ENCODE measurements at regions not wholly inside any gene's neighbourhood (a gene's known extent, or its start where the extent isn't known, plus 50 kb on each side); places are given as distances from the start of the nearest gene placed in this dataset.

DNA sequence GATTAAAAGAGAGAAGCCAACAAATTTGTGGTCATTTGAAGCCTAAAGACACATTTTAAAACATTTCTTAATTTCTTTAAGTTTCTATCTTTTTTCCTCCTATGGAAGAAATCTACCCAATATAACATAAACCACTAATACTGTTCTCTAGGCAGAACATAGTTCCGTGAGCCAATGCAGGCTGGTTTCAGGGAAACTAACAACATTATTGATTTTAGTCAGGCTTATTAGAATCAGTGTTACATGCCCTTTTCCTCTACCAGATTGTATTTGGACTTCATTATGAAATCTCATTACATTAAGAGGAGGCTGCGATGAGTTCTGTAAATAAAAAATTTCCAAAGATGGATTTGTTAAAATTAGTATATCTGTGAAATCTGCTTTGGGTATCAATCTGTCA is 249.9 kb downstream of the PTBP2 start:
- no peaks in the 10 kb centered on the region for H3K4me1 Mint-ChIP-seq
- no peak overlapping the region for H2BK20ac ChIP-seq (ENCODE audit: low read depth, low read length, poor library complexity, severe bottlenecking)
- H3K56ac ChIP-seq (ENCODE audit: insufficient read length, low read depth, low read length): no peak overlapping the region
- H4K5ac ChIP-seq (ENCODE audit: insufficient read length, low read depth, low read length): no peak overlapping the region
- no peaks in the 10 kb centered on the region for H4K20me1 ChIP-seq (ENCODE audit: control insufficient read depth, insufficient read depth, insufficient read length)
- no peak overlapping the region for H3K27ac Mint-ChIP-seq
- H2BK15ac ChIP-seq (ENCODE audit: low read depth, low read length): no peak overlapping the region
- no peak overlapping the region for H4K91ac ChIP-seq (ENCODE audit: insufficient read length, low read depth, low read length)
- no peaks in the 10 kb centered on the region for H3K27me3 ChIP-seq (ENCODE audit: insufficient read depth, low read length)
- H2AFZ ChIP-seq (ENCODE audit: low read length): no peak overlapping the region
- no peak overlapping the region for H4K8ac ChIP-seq (replicated peaks; ENCODE audit: insufficient read length, low read depth, low read length)
- H3T11ph ChIP-seq (ENCODE audit: low read length): no peak overlapping the region
- H3K4me3 Mint-ChIP-seq: no peak overlapping the region
- no peak overlapping the region for H2AK5ac ChIP-seq (ENCODE audit: insufficient read length, low read length)
- H3K36me3 Mint-ChIP-seq (ENCODE audit: insufficient read depth in 1 of 3, low read depth in 3 of 3): no peaks in the 10 kb centered on the region
- H3K23me2 ChIP-seq (ENCODE audit: insufficient read length, low read depth, low read length, poor library complexity, severe bottlenecking): no peaks in the 10 kb centered on the region
- no peak overlapping the region for H2BK120ac ChIP-seq (ENCODE audit: low read depth, low read length, poor library complexity, severe bottlenecking)
- no peaks in the 10 kb centered on the region; a peak in 1 of 5 replicates for H3K9me3 Mint-ChIP-seq
- no peak overlapping the region for H3K9ac ChIP-seq (ENCODE audit: extremely low read depth, insufficient read length, low read length)
- H3K23ac ChIP-seq (ENCODE audit: insufficient read length, low read depth, low read length): no peak overlapping the region
- no peaks in the 10 kb centered on the region for H3K79me1 ChIP-seq (ENCODE audit: insufficient read depth, low read depth, low read length, poor library complexity, severe bottlenecking)
- DNase-seq: no peak
- no peak overlapping the region for H3K27ac ChIP-seq (ENCODE audit: insufficient read length, low read depth, low read length)
- TF ChIP-seq, protein P1, sequence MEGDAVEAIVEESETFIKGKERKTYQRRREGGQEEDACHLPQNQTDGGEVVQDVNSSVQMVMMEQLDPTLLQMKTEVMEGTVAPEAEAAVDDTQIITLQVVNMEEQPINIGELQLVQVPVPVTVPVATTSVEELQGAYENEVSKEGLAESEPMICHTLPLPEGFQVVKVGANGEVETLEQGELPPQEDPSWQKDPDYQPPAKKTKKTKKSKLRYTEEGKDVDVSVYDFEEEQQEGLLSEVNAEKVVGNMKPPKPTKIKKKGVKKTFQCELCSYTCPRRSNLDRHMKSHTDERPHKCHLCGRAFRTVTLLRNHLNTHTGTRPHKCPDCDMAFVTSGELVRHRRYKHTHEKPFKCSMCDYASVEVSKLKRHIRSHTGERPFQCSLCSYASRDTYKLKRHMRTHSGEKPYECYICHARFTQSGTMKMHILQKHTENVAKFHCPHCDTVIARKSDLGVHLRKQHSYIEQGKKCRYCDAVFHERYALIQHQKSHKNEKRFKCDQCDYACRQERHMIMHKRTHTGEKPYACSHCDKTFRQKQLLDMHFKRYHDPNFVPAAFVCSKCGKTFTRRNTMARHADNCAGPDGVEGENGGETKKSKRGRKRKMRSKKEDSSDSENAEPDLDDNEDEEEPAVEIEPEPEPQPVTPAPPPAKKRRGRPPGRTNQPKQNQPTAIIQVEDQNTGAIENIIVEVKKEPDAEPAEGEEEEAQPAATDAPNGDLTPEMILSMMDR (conservative IDR thresholded peaks at IDR 0.05): no peak
- no peak overlapping the region for H3K4ac ChIP-seq (ENCODE audit: low read depth, low read length)
- WGBS (ENCODE audit: extremely low coverage, insufficient read length, low lambda C conversion rate): no CpG with 5 or more reads among the region's 2 CpGs
- H3K4me2 ChIP-seq (ENCODE audit: insufficient read depth, insufficient read length, low read length): no peak overlapping the region
- no peak overlapping the region for H3K14ac ChIP-seq (ENCODE audit: insufficient read depth, low read length)
- H2BK5ac ChIP-seq (ENCODE audit: insufficient read length, low read length): no peak overlapping the region
- no peak overlapping the region for H2BK12ac ChIP-seq (ENCODE audit: insufficient read length, low read depth, low read length)
- no peaks in the 10 kb centered on the region for H3K4me1 ChIP-seq (ENCODE audit: insufficient read depth, low read length)
- H3K9me3 ChIP-seq (ENCODE audit: control insufficient read depth, low read depth, low read length): no peaks in the 10 kb centered on the region
- no peaks in the 10 kb centered on the region for H3K79me2 ChIP-seq (ENCODE audit: insufficient read depth, low read length)
- H3K18ac ChIP-seq (ENCODE audit: insufficient read length, low read depth, low read length): no peak overlapping the region
- no peaks in the 10 kb centered on the region for H3K27me3 Mint-ChIP-seq (ENCODE audit: low read depth)

Data from H9 (cell line).